ENCODE measurements at regions not wholly inside any gene's neighbourhood (a gene's known extent, or its start where the extent isn't known, plus 50 kb on each side); places are given as distances from the start of the nearest gene placed in this dataset.

- CTCF ChIA-PET: no interaction called here
- POLR2A ChIA-PET: no interaction called here
- TF ChIP-seq, protein P1, sequence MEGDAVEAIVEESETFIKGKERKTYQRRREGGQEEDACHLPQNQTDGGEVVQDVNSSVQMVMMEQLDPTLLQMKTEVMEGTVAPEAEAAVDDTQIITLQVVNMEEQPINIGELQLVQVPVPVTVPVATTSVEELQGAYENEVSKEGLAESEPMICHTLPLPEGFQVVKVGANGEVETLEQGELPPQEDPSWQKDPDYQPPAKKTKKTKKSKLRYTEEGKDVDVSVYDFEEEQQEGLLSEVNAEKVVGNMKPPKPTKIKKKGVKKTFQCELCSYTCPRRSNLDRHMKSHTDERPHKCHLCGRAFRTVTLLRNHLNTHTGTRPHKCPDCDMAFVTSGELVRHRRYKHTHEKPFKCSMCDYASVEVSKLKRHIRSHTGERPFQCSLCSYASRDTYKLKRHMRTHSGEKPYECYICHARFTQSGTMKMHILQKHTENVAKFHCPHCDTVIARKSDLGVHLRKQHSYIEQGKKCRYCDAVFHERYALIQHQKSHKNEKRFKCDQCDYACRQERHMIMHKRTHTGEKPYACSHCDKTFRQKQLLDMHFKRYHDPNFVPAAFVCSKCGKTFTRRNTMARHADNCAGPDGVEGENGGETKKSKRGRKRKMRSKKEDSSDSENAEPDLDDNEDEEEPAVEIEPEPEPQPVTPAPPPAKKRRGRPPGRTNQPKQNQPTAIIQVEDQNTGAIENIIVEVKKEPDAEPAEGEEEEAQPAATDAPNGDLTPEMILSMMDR (IDR thresholded peaks at IDR 0.05; ENCODE audit: insufficient read depth, low read length, missing control alignments): no peak
- DNase-seq (ENCODE audit: low read depth, low spot score): no peak
- H3K4me3 ChIP-seq (ENCODE audit: low read depth, low read length): no peak overlapping the region
Observed at GRCh38 chr5:4628645-4629385, 511.3 kb upstream of the ADAMTS16 start.

- no peak for DNase-seq (ENCODE audit: low read depth, low spot score)
- TF ChIP-seq, protein P1 (IDR thresholded peaks at IDR 0.05; ENCODE audit: insufficient read depth, low read length, missing control alignments): no peak
- ChIA-PET POLR2A (no interaction called here), CTCF (no interaction called here)
- no peak overlapping the region for H3K4me3 ChIP-seq (ENCODE audit: low read depth, low read length)
Observed at GRCh38 chr5:4630031-4630430, 510.1 kb upstream of the ADAMTS16 start.

- no peak overlapping the region for H3K4me3 ChIP-seq (ENCODE audit: low read depth, low read length)
- POLR2A ChIA-PET: no interaction called here
- no peak for DNase-seq (ENCODE audit: low read depth, low spot score)
- CTCF ChIA-PET: no interaction called here
- TF ChIP-seq, protein P1 (IDR thresholded peaks at IDR 0.05; ENCODE audit: insufficient read depth, low read length, missing control alignments): no peak
Observed at GRCh38 chr5:4634342-4634741, 505.8 kb upstream of the ADAMTS16 start.

DNA sequence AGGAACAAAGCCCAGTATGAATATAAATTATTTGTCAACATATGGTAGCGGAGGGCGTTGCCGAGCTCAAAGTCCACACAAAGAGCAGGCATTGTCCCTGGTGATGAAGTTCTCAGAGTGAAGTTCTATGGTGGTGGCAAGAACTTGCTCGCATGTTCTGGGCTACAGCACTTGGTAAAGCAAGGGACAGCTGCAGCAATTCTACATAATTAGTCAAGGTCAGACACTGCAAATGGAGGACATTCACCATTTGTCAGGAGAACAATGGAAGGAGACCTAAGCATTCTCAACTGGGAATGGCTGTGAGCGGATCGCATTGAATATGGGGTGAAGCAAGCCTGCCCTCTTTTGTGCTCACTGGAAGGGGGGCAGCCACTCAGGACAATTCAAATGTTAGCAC lies 503.8 kb upstream of the ADAMTS16 start:
- no peak overlapping the region for H3K4me3 ChIP-seq (ENCODE audit: low read depth, low read length)
- ChIA-PET POLR2A (no interaction called here), CTCF (no interaction called here)
- TF ChIP-seq, protein P1 (IDR thresholded peaks at IDR 0.05; ENCODE audit: insufficient read depth, low read length, missing control alignments): no peak
- DNase-seq (ENCODE audit: low read depth, low spot score): no peak

DNA sequence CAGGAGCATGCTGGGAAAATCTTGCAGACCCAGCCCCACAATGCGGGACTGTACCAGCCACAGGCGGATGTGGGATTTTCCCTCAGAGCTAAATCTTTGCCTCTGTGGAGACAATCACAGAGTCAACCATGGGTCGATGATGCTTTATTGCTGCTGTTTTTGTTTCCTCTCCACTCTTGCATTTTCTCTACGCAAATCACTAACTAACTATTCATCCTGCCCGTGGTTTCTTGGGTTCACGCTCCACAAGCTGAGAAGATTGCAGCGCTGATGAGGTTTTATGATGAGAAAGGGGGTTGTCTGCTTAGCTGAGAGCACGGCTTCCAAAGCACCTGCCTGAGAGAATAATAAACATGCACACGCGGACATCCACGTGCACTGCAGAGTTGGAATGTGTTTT lies 500.2 kb upstream of the ADAMTS16 start:
- ChIA-PET POLR2A (no interaction called here), CTCF (no interaction called here)
- TF ChIP-seq, protein P1 (IDR thresholded peaks at IDR 0.05; ENCODE audit: insufficient read depth, low read length, missing control alignments): no peak
- DNase-seq (ENCODE audit: low read depth, low spot score): no peak
- no peak overlapping the region for H3K4me3 ChIP-seq (ENCODE audit: low read depth, low read length)

DNA sequence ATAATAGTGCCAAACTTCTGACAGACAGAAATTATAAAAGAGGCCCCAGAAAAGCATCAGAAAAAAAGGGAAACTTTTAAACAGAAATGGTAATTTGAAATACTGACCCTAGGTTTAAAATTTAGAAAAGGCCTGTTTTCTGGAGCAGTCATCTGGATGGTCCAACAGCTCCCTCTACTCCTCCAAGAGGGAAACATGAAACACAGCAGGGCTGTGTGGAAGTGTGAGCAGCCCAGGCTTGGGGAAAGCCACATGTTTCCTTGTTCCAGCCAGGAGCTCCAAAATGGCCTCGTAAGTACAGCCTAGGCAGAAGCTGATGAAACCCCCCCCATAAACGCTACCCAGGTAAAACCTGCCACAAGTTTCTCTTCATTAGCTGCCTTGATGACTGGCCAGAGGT lies 499.3 kb upstream of the ADAMTS16 start:
- no peak overlapping the region for H3K4me3 ChIP-seq (ENCODE audit: low read depth, low read length)
- DNase-seq (ENCODE audit: low read depth, low spot score): no peak
- TF ChIP-seq, protein P1 (IDR thresholded peaks at IDR 0.05; ENCODE audit: insufficient read depth, low read length, missing control alignments): no peak
- ChIA-PET POLR2A (no interaction called here), CTCF (no interaction called here)
